Hepatic stellate cell (primary cell): ENCODE measurements at regions not wholly inside any gene's neighbourhood (a gene's known extent, or its start where the extent isn't known, plus 50 kb on each side); places are given as distances from the start of the nearest gene placed in this dataset.

Experiments
- DNase-seq: peaks from one replicate; pipeline ENCODE4 v3.0.0; 2011; ENCODE audit warnings: low spot score

DNA sequence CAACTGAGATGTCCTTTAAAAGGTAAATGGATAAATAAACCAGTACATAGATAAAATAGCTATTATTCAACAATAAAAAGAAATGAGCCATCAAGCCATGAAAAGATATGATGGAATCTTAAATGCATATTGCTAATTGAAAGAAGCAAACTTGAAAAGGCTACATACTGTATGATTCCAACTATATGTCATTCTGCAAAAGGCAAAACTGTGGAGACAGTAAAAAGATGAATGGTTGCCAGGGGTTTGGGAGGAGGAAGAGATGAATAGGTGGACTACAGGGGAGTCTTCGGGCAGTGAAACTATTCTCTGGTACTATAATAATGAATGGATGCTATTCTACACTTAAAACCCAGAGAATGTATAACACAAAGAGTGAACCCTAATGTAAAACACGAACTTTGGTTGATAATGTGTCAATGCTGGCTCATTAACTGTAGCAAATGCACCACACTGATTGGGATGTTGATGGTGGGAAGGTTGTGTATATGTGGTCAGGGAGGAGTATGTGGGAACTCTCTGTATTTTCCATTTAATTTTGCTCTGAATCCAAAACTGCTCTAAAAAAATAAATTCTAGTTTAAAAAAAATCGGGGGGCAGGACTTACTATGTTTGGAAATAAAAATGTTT, 73.7 kb upstream of the MYCN start:
- no peak for DNase-seq

DNA sequence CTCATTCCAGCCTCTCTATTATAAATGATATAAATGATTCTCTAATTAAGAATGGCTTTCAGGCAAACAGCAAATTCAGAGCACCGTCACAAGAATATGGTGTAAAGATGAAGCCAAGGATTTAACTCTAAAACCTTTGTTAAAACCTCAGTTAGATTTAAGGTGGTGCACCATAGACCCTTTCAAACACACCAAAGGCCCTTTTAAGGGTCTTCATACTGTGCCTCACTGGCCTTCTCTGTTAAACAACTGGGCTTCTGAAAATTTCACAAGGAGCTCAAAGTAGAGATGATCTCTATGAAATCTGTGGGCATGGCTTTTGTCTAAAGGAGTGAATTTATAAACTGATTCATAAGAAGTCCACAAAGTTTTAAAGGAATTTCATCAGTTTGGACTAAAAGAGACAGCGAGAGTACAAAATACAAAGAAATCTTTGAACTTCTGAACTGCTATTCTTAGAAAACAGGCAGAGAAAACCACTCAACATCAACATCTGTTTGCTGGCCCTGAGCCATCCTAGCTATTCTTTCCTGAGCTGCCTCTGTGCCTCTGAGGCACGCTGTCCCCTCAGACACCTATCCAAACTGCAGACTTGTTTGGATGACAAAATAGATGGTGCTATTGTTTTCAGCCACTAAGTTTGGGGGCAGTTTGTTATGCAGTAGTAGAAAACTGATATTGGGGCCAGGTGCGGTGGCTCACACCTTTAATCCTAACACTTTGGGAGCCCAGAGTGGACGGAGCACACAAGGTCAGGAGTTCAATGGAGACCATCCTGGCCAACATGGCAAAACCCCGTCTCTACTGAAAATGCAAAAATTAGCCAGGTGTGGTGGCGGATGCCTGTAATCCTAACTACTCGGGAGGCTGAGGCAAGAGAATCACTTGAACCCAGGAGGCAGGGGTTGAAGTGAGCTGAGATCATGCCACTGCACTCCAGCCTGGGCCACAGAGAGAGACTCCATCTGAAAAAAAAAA, 72.9 kb upstream of the MYCN start:
- no peak for DNase-seq

DNA sequence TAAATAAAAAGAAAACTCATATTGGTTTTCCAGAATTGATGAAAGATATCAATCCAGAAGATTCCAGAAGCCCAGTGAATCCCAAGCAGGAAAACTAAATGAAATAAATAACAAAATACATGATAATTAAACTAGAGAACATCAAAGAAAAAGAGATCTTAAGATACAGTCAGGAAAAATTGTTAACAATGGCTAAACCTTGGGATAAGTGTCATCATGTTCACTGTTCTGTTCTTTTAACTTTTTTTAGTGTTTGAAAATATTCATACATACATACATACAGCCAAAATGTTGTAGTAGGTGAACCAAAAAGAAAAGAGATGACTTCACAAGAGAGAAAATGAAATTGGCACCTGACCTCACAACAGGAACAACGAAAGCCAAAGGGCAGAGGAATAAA, 72.2 kb upstream of the MYCN start:
- DNase-seq: no peak

DNA sequence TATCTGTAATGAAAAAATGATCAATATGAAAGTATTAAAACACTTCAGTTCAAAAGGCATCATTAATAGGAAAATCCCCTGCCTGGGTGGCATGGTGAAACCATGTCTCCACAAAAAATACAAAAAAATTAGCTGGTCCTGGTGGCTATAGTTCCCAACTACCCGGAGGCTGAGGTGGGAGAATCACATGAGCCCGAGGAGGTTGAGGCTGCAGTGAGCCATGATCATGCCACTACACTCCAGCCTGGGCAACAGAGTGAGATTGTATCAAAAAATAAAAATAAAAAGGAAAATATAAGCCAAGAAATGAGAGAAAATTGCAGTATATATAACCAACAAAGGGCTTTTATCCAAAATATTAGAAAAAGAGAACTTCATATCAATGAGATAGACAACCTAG, 71.6 kb upstream of the MYCN start:
- no peak for DNase-seq

DNA sequence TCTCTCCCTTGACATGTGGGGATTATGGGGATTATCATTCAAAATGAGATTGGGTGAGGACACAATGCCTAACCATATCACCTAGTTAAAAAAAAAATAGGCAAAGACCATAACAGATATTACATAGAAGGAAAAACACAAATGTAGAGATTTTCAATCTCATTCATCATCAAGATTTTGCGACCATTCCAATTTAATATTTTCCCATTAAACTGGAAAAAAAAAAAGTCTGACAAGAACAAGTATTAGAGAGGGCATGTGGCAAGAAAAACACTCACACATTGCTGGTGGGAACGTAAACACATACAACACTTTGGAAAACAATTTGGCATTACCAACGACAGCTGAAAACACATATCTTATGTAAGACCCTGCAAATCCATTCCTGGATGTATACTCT, 71.0 kb upstream of the MYCN start:
- no peak for DNase-seq

DNA sequence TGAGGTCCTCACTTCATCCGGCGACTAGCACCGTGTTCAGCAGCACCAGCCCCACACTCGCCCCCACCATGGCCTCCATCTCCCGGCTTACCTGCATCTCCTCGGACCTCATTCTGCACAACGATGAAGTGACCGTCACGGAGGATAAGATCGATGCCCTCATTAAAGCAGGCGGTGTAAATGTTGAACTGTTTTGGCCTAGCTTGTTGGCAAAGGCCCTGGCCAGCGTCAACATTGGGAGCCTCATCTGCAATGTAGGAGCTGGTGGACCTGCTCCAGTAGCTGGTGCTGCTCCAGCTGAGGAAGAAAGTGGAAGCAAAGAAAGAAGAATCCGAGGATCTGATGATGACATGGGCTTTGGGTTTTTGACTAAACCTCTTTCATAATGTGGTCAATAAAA, 70.5 kb upstream of the MYCN start:
- no peak for DNase-seq

DNA sequence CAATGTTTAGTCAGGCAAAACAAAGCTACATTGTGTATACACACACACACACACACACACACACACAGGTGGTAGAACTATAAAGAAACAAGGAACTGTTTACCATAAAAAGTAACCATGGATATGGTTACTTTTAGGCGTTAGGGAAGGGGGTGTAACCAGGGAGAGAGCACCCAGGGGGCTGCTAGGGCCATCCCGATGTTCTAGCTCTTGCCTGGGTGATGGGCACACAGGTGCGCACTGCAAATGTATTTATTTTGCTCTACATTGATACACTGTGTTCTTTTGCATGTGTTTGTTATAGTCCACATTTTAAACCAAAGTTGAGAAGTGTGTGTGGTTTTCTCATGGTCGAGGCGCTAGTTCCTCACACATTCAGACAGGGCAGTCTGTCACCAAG, 69.8 kb upstream of the MYCN start:
- DNase-seq: no peak

DNA sequence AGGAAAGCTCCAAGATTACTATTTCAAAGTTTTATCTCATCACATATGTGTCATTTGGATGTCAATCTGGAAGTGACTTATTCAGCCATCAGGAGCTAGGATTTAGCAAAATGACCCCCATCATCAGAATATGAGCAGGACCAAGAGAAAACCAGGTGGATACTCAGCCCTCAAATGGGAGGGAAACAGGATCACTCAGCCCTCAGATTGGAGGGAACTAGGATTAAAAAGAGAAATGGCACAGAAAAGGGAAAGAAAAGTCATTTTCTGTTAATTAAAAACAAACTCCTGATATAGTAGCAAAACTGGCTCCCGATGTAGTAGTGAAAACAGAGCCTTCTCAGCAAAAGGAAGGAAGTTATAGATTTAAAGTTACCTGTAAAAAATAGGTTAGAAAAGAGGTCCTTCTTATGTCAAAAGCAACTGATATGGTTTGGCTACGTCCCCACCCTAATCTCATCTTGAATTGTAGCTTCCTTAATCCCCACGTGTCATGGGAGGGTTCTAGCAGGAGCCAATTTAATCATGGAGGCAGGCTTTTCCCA, 69.0 kb upstream of the MYCN start:
- DNase-seq: no peak

DNA sequence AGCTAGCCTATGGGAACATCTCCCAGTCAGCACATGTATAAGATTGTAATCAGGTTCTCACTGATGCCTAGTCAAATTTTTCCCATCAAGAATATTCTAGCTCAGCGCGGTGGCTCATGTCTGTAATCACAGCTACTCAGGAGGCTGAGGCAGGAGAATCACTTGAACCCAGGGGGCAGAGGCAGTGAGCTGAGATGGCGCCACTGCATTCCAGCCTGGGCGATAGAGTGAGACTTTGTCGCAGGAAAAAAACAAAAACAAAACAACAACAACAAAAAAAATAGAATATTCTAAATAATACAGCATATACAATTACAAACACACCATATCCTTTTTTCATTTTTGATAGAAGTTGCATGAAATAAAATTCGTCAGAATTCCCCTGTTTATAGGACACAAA, 67.5 kb upstream of the MYCN start:
- no peak for DNase-seq

DNA sequence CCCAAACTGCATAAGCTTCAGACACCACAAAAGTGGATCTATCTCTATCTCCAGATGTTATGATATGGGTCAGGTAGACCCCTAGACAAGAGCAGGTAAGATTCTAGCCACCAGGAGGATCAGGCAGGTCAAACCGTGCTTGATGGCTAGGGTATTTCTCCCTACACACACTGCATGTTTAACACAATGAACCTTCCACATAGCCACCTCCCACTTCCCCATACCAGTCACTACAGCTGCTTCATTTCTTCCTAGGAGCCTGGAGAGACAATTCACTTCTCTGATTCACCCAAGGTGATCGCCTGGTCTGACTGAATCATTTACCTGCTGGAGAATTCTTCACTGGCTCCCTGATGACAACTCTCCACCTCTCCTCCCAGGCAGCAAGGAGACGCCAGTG, 66.0 kb upstream of the MYCN start:
- no peak for DNase-seq

DNA sequence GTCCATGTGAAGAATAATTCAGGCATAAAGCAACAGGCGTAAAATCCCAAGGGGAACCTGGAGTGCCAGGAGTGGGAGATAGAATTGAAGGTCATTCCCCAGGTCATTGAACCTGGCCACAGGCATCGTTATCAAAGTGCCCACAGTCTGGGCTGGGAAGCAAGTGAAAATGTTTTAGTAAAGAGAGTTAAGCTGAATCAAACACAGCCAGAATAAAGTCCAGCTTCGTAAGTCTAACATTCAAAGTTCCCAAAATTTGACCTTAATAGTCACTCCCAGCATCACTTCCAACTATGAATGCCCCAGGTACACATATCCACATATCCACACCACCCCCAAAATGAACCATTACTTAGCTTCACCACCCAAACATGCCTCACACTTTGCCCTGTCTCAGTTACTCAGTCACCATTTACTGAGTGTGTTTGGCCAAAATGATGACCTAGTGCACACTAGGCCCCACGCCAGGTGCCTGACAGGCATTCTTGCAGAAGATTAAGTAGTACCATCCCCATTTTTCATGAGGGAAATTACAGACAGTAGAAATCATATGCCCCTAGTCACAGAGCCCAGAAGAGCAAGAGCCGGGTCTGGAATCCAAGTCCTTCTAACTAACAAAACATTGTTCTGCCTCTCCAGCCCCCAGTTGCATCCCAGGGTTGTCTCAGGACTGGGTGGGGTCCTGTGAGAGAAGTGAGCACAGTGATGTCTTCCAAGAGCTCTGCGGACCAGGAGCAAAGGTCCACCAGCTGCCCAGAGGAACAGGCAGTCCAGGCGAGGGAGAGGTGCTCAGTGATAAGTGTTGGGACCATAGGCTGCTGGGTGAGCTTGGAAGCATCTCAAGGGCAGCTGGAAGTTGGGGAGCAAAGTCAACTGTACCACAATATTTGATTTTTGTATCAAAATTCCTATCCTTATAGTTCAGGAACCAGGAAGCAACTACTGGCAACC, 65.2 kb upstream of the MYCN start:
- DNase-seq: no peak

DNA sequence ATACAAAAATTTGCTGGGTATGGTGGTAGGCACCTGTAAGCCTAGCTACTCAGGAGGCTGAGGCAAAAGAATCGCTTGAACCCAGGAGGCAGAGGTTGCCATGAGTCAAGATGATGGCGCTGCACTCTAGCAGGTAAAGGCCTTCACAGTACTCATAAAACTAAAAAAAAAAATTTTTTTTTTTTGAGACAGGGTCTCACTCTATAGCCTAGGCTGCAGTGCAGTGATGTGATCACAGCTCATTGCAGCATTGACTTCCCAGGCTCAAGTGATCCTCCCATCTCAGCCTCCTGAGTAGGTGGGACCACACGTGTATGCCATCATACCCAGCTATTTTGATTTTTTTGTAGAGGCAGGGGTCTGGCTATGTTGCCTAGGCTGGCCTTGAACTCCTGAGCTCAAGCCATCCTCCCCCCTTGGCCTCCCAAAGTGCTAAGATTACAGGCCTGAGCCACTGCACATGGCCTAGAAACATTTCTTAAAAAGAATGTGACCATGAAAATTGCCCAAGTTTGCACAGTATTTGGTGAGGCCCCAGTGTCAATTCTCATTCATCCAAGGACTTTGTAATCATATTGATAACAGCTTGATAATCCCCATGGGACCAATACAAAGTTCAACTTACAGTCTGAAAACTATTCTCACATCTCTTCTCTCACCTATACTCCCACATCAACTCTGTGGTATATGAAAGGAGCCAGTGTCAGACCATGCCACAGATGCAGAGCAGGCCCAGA, 64.2 kb upstream of the MYCN start:
- DNase-seq: no peak

DNA sequence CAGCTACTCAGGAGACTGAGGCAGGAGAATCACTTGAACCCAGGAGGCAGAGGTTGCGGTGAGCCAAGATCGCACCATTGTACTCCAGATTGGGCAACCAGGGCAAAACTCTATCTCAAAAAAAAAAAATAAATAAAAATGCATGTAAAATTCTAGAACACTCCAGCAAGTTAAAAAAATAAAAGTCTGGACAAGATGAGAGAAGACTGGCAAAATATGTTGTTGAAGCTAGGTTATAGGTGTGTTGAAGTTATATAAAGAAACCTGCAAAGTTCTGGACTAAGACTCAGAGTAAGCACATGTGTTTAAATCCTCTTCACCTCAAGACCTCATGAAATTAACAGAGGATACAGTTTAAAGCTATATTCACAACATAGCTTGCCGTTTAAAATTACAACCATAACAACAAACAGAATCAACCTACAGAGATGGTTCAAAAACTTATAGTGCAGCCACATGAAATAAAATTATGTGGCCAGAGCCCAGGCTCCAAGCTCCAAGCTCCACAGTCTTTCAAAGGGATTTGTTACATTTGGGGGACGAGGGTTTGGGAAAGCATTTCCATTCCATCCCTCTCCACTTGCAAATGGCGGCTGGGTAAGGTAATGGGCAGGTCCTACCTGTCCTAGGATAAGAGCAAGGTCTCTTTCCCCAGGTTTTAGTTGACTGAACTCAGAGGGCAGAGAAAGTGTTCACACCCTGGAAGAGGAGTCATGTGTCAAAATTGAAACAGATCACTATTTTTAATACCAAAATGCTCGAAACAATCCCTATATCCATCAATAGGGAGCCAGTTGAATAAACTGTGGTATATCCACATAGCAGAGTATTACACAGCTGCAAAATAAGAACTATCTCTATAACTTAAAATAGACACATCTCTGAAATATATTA, 59.9 kb upstream of the MYCN start:
- DNase-seq: no peak

DNA sequence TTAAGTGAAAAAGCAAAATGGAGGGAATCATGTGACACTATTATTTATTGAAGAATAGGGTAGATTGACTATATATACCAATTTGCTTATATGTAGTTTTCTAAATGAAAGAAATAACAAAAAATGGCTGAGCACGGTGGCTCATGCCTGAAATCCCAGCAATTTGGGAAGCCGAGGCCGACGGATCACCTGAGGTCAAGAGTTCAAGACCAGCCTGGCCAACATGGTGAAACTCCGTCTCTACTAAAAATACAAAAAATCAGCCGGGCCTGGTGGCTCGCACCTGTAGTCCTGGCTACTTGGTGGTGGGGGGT, 59.3 kb upstream of the MYCN start:
- no peak for DNase-seq

DNA sequence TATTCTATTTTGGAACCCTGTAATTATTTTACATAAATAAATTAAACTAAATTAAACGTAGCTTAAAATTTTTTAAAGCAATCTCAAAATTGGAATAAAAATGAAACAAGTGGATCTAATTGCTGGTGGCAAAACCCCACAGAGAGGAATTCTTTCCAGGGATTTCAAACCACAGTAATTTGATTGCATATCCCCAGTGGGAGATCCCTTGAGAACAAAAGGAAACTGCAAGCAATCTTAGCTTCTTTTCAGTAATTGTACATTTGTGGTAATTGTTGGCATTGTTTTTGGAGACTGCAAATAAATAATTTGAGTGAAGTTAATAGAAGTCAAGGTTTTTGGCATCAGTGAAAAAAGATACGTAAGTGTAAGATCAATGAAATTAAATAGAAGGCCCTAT, 58.7 kb upstream of the MYCN start:
- no peak for DNase-seq

DNA sequence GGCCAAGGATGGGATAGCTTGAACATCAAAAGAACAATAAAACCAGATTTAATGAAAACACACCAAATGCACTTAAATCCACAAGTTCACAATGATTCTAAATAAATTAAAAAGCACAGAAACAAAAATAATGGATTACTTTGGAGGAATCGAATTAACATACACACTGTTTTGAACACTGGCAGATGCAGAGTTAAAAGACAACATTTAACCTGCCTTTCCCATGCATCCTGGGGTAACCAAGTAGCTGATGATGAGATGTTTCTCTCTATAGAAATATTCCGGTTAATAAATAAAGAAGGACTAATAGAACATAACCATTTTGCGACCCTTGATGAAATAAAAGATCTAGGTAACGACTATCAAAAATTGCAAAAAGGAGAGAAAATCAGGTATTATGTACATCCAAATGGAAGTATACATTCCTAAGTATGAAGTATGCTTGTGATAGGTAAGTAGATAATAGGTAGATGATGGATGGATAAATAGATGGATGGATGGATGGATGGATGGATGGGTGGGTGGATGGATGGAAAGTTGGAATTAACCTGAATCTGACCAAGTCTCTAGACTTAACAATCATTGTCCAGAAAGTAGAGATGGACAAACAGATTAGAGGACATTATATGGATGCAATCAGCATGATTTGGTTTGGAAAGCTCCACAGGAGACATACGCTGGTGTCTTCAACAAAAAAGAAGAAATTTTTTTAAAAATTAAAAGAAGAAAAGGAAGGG, 57.4 kb upstream of the MYCN start:
- no peak for DNase-seq

DNA sequence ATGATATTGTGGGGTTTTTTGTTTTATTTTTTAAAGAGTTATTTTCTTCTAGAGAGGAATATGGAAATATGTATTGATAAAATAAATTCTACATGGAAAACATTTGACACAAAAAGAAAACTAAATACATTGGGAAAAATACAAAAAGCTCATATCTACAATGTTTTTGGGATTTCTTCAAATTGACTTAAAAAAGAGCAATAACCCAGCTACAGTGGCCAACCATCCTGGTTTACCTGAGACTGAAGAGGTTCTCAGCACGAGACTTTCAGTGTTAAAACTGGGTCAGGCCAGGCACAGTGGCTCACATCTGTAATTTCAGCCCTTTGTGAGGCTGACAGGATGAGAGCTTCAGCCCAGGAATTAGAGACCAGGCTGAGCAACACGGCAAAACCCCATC, 56.7 kb upstream of the MYCN start:
- DNase-seq: no peak

DNA sequence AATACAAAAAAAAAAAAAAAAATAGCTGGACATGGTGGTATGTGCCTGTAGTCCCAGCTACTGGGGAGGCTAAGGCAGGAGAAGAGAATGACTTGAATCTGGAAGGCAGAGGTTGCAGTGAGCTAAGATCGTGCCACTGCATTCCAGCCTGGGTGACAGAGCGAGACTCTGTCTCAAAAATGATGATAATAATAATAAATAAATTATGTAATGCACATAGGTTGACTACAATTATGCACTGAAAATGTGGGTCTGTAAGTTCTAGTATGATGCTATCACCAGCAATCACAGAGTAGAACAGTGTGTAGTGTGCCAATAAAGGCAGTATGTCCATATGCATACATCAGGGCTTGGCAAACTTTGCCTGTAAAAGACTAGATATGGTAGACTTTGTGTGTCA, 55.6 kb upstream of the MYCN start:
- no peak for DNase-seq

DNA sequence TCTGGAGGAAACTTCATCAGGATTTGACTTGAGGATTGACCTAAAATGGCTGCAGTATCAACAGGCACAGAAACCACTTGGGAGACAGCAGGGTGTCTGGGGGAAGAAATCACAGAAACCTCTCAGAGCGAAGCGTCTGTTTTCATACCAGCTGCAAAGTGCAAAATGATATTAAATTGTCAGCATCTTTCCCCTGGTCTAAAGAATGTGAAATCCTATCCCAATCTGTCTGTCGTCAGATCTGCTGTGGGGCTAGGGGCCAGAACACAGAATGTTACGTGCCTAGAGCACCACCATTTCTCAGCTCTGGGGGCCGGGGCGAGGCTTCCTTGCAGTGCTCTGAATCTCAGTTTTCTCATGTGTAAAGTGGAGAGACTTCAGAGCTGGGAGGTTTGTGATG, 54.1 kb upstream of the MYCN start:
- no peak for DNase-seq
